Amniotic stem cell (primary cell): ENCODE measurements at regions not wholly inside any gene's neighbourhood (a gene's known extent, or its start where the extent isn't known, plus 50 kb on each side); places are given as distances from the start of the nearest gene placed in this dataset.

Source experiments
- DNase-seq: peaks from one replicate; lab custom pipeline; 2025; lab: John Stamatoyannopoulos, UW

DNA sequence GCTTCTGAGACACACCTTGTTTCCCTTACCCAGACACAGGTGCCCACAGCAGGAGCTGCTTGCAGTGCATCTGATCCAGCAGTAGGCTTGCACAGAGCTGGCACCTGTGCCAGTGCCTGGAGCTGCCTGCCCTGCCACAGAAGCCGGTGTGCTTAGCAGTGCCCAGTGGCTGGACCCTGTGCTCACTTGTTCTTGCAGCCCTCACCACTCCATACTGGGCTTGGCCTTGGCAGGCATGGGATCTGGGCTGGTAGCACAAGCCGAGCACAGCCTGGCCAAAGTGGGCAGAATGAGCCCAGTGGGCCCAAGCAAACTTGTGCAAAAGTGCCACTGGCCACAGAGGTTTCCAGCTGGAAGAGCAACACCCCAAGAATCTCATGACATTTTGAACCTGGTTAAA is 1950.4 kb downstream of the SUCLG1 start:
- no peak for DNase-seq

DNA sequence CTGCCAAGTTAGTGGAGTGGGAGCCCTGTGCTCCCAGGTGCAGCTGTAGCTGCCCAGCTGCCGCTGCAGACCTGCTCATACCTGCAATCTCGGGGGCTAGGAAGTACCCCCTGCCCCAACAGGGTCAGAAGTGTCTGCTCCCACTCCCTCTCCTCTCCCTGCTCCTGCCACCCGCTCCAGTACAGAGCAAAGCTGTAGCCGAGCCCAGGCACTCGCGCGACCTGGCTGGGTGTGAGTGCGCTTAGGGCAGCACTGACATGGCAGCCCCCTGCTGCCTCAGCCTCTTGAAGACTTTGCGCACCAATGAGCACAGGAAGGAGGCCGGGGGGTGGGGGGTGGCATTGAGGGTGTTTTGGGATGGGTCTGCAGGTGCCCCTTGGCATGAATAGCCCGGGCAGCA is 1951.4 kb downstream of the SUCLG1 start:
- no peak for DNase-seq

DNA sequence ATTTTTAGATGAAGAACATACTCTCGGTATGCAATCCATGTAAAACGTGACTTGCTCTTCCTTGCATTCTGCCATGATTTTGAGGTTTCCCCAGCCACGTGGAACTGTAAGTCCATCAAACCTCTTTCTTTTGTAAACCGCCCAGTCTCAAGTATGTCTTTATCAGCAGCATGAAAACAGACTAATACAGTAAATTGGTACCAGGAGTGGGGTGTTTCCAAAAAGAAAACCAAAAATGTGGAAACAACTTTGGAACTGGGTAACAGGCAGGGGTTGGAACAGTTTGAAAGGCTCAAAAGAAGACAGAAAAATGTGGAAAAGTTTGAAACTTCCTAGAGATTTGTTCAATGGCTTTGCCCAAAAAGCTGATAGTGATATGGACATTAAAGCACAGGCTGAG is 1957.9 kb downstream of the SUCLG1 start:
- DNase-seq = no peak

DNA sequence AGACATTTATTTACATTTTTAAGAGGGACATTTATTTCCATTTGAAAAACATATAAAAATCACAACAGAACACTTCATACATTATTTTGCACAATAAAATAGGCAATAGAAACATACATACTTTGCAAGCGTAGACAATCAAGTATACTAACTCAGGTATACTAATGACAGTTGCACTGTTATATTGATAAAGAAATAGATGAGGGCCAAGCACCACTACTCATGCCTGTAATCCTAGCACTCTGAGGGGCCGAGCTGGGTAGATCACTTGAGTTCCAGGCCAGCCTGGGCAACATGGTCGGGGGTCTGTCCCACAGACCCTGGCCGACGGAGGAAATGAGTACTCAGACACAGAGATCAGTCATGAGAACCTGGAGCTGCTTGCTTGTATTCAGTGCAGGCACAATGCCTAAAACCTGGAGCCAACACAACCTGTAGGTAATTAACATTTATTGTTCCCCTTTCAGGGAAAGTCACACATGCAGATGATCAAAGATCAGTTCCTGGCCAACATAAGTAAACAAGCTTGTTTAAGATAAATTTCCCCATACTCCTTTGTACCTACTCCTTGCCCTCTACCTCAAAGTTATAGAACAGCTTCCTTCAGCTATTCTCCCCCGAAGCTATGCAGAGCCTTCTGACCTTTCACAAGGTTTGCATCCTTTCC is 1960.2 kb downstream of the SUCLG1 start:
- no peak for DNase-seq

GRCh38 chr2:82494739-82495138 is 1964.3 kb downstream of the SUCLG1 start:
- DNase-seq = no peak

DNA sequence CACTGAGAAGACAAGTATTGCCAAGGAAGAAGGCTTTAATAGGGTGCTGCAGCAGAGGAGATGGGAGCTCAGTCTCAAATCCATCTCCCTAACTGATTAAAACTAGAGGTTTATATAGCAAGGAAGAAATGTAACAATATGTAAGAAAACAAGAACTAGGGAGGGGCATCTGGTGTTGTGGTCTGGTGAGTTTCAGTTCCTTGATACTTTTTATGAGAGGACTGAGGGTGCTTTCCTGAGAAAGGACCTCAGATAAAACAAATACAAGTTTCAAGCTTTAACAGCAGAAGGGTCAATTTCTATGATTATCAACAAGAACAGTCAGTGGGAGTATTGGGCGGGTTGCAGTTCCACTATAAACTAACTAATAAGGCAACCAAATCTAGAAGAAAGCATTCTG is 1967.5 kb downstream of the SUCLG1 start:
- no peak for DNase-seq

DNA sequence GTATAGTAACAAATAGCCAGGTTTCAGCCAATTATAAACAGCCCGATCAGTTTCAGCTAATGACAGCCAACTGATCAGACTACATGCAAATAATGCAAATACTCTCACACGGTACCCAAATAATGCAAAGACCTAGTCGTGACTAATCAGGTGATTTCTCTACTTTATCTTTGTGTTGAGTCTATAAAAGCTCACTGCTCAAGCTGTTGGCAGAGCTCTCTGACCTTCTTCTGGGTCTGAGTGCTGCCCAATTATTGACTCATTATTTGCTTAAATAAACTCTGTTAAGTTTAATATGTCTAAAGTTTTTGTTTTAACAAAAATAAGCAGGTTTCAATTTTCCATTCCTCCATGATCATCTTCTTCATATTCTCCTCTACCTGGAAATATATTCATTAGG is 1971.7 kb downstream of the SUCLG1 start:
- DNase-seq = no peak

DNA sequence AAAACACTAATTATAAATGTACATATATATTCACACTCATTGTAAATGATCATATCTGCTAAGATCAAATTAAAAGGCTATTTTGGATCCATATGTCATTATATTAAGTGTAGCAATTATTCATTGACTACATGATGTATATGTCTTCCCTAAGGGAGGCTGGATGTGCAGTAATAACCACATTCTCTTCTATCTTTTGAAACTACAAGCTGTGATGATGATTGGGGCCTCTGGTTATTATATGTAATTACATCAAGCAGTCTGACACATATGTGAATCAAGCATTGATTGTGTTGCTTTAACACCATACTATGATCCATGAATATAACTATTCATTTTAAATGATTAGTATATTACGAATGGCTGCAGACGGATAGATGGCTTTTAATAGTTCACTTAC is 1973.4 kb downstream of the SUCLG1 start:
- DNase-seq = no peak

DNA sequence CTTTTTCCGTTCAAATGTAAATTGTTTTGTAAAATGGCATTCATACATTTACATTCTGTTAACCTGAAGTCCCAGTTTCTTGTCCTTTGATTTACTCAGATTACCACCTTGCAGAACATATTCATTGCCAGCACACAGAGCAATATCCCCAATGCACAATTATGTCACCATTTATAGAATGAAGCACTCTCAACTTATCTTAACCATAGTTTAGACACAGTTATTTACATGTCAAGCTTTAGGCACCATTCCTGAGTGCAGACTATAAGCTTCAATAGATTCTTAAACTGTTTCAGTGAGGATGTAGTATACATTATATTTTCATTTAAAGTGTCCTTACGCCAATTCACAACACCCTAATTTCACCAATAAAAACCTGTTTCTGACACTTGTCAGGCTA is 1977.9 kb downstream of the SUCLG1 start:
- no peak for DNase-seq

- DNase-seq = no peak
These were observed 1980.4 kb downstream of the SUCLG1 start for GRCh38 chr2:82478641-82479040.

- DNase-seq = no peak
These were observed 1983.0 kb downstream of the SUCLG1 start for GRCh38 chr2:82476094-82476493.

DNA sequence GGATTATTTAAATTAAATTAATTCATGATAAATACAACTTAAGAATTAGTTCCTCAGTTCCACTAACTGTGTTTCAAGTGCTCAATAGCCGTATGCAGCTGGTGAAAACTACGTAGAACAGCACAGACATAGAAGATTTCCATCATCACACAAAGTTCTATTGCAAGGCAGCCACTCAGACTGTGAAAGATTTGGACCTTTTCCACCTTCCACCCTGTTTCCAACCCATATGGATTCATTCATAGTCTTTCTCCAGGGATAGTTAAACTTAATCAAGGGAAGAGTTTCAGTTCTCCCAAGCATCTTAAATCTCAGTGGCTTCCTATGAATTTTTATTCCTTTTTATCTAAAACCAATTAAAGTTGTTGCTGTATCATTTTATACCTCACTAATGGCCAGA is 2030.8 kb downstream of the SUCLG1 start:
- no peak for DNase-seq

DNA sequence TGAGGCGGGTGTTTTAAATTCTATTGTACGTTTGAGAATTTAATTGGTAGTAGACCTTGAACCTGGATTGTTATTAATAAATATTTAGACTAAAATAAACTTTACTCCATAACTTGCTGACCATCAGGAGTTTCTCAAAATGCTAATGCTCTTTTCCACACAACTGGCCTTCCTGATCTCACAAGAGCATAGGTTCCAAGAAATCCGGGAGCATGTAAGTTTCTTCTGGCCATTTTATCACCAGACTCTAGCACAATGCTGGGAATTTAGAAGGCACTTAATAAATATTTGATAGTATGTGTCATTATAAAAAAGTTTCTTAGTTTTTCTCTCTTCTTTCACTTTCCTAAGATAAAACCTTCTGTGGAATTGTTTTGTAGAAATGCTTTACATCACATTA is 2047.1 kb downstream of the SUCLG1 start:
- DNase-seq = no peak

DNA sequence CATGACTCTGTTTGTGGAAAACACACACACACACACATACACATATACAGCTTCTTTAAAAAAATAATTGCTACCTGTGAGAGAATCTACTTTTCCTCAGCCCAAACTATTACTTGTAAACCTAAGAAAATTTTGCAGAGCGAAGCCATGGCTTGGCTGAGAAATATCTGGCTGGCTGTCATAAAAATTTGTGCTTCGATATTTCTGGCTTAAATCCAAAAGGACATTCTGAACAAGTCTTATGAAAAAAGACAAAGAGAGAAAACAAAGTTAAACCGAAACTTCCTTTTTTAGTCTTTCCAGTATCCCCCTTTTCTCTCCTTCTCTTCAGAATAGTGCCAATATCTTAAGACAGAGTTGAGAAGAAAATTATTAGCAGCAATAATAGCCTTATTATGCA is 2048.0 kb downstream of the SUCLG1 start:
- no peak for DNase-seq

GRCh38 chr2:82395531-82395930 is 2063.5 kb downstream of the SUCLG1 start:
- DNase-seq = no peak

GRCh38 chr2:82391386-82391785 is 2067.7 kb downstream of the SUCLG1 start:
- no peak for DNase-seq

GRCh38 chr2:82355622-82356021 is 2051.1 kb upstream of the LRRTM1 start:
- DNase-seq = no peak

GRCh38 chr2:82345910-82346309 is 2041.4 kb upstream of the LRRTM1 start:
- no peak for DNase-seq

DNA sequence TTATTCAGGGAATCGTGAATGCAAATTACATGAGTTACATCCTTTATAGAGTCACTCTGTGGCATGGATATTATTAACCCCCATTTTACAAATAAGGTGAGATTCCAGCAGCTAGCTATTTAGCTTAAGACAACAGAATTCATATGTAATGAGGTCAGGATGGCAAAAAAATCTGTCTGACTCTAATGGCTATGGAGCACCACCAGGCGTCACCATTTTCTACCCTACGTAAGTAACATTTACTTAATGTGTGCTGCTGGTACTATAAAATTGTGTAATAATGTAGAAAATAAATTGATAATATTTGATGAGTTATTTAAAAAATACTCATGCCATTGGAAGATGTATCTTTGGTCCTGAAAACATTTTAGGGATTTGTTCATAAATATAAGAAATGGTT is 2040.1 kb upstream of the LRRTM1 start:
- DNase-seq = no peak

GRCh38 chr2:82342356-82342755 is 2037.8 kb upstream of the LRRTM1 start:
- DNase-seq = no peak

- no peak for DNase-seq
These were observed 2036.1 kb upstream of the LRRTM1 start for GRCh38 chr2:82340578-82341053.

- no peak for DNase-seq
These were observed 2035.3 kb upstream of the LRRTM1 start for GRCh38 chr2:82339805-82340204.

DNA sequence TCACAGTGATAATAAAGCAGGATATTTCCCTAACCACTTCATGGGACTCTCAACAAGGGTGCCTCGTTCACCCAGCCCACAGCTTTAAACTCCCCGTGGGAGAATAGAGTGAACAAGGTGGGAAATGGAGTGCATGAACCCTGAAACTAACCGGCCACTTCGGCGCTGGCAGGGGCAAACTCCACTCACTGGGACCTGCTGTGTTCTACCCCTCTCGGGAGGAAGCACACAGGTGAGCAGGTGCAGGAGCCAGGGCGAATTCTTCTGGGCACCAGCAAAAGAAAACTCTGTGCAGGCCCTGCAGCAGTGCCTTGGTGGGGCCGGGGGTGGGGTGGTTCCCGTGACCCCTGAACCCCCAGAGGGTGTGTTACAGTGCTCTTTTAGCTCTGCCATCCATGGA is 2029.1 kb upstream of the LRRTM1 start:
- DNase-seq = no peak

GRCh38 chr2:82330155-82330554 is 2025.6 kb upstream of the LRRTM1 start:
- no peak for DNase-seq
